ENCODE measurements at regions not wholly inside any gene's neighbourhood (a gene's known extent, or its start where the extent isn't known, plus 50 kb on each side); places are given as distances from the start of the nearest gene placed in this dataset.

GRCh38 chr3:106452096-106452495 is 583.3 kb upstream of the CBLB start:
- DNase-seq (ENCODE audit: low spot score in 2 of 2) = no peak
- 0 to 17% methylated on average over 1 of the region's 1 CpG for WGBS, 2 donors
- TF ChIP-seq CTCF (IDR thresholded peaks at IDR 0.05) (no peak), POLR2A (IDR thresholded peaks at IDR 0.05) (no peak)
- no peak overlapping the region for H3K4me3 ChIP-seq (ENCODE audit: low read depth, poor library complexity, severe bottlenecking)
- intact Hi-C loops (cut with DNase I; ENCODE audit: low total_unique reads) = no loop called here

- 89 to 91% methylated on average over 4 of the region's 4 CpGs for WGBS, 2 donors
- no peak overlapping the region for H3K4me3 ChIP-seq (ENCODE audit: low read depth, poor library complexity, severe bottlenecking)
- DNase-seq (ENCODE audit: low spot score in 2 of 2) = no peak
- intact Hi-C loops (cut with DNase I; ENCODE audit: low total_unique reads) = no loop called here
- TF ChIP-seq POLR2A (IDR thresholded peaks at IDR 0.05) (no peak), CTCF (IDR thresholded peaks at IDR 0.05) (no peak)
These were observed 585.7 kb upstream of the CBLB start for GRCh38 chr3:106454497-106454896.

- 40 to 42% methylated on average over 3 of the region's 3 CpGs for WGBS, 2 donors
- intact Hi-C loops (cut with DNase I; ENCODE audit: low total_unique reads) = no loop called here
- TF ChIP-seq CTCF (IDR thresholded peaks at IDR 0.05) (no peak), POLR2A (IDR thresholded peaks at IDR 0.05) (no peak)
- H3K4me3 ChIP-seq (ENCODE audit: low read depth, poor library complexity, severe bottlenecking) = no peak overlapping the region
- DNase-seq (ENCODE audit: low spot score in 2 of 2) = peak; percentile 85 to 87
These were observed 588.7 kb upstream of the CBLB start for GRCh38 chr3:106457281-106458180.

- 83 to 90% methylated on average over 3 of the region's 3 CpGs for WGBS, 2 donors
- intact Hi-C loops (cut with DNase I; ENCODE audit: low total_unique reads) = no loop called here
- no peak overlapping the region for H3K4me3 ChIP-seq (ENCODE audit: low read depth, poor library complexity, severe bottlenecking)
- TF ChIP-seq CTCF (IDR thresholded peaks at IDR 0.05) (no peak), POLR2A (IDR thresholded peaks at IDR 0.05) (no peak)
- no peak for DNase-seq (ENCODE audit: low spot score in 2 of 2)
These were observed 590.1 kb upstream of the CBLB start for GRCh38 chr3:106458952-106459351.

- WGBS, 2 donors = 91 to 100% methylated on average over 2 of the region's 2 CpGs
- intact Hi-C loops (cut with DNase I; ENCODE audit: low total_unique reads) = no loop called here
- no peak overlapping the region for H3K4me3 ChIP-seq (ENCODE audit: low read depth, poor library complexity, severe bottlenecking)
- TF ChIP-seq CTCF (IDR thresholded peaks at IDR 0.05) (no peak), POLR2A (IDR thresholded peaks at IDR 0.05) (no peak)
- DNase-seq (ENCODE audit: low spot score in 2 of 2) = no peak
These were observed 598.1 kb upstream of the CBLB start for GRCh38 chr3:106466881-106467280.
